ENCODE measurements at regions not wholly inside any gene's neighbourhood (a gene's known extent, or its start where the extent isn't known, plus 50 kb on each side); places are given as distances from the start of the nearest gene placed in this dataset.

DNA sequence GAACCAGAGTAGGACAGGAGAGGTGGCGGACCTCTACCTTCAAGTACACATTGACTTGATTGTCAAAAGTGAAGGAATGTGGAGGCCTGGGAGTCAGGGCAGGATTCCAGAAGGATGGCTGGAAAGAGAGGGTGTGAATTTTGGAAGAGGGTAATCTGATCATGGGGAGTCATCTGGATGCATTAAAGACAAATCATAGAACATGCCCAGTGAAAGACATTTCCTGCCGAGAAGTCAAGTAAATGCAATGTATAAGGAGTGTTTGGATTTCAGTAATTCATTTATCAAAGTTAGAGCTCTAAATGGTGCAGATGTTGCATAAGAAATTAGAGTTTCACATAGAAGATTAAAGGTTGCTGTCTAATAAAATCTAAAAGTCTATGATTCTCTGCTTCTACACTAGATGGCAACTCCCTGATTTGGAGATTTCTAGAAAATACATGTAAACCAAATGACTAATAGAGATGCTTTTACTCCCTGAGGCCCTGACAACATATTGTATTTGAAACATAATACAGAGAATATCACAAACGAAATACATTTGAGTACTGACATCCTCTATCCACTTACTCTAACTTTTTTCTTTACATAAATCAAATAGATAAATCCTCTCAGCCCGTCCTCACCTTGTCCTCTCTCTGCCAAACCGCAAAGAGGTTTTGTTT lies 91.3 kb downstream of the KCNA5 start:
- Histone ChIP-seq H2AFZ (ENCODE audit: low read depth) (no peak overlapping the region), H3K27me3 (ENCODE audit: insufficient read depth, low read depth) (no peaks in the 10 kb centered on the region), H3K4me2 (no peak overlapping the region), H3K79me2 (ENCODE audit: insufficient read depth, low read depth) (no peaks in the 10 kb centered on the region), H3K27ac (no peak overlapping the region), H4K20me1 (ENCODE audit: insufficient read depth) (no peaks in the 10 kb centered on the region), H3K36me3 (ENCODE audit: insufficient read depth) (no peaks in the 10 kb centered on the region), H3K4me3 (IDR thresholded peaks at IDR 0.05; ENCODE audit: insufficient read depth, low read depth, low read length) (no peak overlapping the region), H3K9ac (no peak overlapping the region), H3K4me1 (ENCODE audit: low read depth, poor library complexity, severe bottlenecking) (no peaks in the 10 kb centered on the region)
- TF ChIP-seq, protein P1, sequence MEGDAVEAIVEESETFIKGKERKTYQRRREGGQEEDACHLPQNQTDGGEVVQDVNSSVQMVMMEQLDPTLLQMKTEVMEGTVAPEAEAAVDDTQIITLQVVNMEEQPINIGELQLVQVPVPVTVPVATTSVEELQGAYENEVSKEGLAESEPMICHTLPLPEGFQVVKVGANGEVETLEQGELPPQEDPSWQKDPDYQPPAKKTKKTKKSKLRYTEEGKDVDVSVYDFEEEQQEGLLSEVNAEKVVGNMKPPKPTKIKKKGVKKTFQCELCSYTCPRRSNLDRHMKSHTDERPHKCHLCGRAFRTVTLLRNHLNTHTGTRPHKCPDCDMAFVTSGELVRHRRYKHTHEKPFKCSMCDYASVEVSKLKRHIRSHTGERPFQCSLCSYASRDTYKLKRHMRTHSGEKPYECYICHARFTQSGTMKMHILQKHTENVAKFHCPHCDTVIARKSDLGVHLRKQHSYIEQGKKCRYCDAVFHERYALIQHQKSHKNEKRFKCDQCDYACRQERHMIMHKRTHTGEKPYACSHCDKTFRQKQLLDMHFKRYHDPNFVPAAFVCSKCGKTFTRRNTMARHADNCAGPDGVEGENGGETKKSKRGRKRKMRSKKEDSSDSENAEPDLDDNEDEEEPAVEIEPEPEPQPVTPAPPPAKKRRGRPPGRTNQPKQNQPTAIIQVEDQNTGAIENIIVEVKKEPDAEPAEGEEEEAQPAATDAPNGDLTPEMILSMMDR (conservative IDR thresholded peaks at IDR 0.05; ENCODE audit: low read depth, low read length), result no peak

DNA sequence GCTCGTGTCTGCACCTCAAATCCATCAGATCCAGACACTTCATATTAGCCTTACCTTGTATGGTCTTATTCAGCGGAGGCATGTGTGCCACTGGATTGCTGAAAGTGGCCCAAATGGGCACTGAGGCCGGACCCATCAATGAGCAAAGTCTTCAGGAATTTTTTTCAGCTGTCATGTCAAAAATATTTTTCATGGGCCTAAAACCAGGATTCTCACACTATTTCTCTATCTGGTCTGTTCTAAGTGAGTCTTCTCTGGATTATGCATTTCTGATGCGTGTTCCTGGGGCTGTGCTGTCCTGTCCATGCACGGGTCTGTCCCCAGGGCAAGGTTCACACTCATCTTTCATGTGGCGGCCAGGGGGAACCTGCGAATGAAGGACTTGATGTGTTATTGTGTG lies 94.6 kb downstream of the KCNA5 start:
- no peaks in the 10 kb centered on the region for H3K79me2 ChIP-seq (ENCODE audit: insufficient read depth, low read depth)

DNA sequence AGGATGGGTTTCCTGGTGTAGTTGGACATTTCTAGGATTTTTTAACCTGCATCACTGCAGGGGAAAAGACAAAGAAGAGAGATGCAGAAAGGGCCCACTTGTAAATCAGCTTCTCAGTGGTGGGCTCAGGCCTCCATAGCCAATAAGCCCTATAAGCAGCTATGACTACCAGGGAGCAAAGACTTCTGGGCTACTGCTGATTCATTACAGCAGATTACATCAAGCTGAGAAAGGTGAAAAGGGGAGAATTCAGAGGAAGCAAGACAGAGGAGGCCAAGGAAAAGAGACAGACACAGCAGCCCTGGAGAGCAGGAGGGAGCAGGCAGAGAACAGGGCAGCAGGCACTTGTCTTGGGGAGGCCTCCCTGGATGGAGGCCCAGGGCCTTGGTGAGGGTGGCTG lies 95.2 kb downstream of the KCNA5 start:
- H3K4me2 ChIP-seq, result no peak overlapping the region
- no peak overlapping the region for H3K27ac ChIP-seq
- TF ChIP-seq, protein P1 (conservative IDR thresholded peaks at IDR 0.05; ENCODE audit: low read depth, low read length), result no peak
- H3K27me3 ChIP-seq (ENCODE audit: insufficient read depth, low read depth), result no peaks in the 10 kb centered on the region
- H3K79me2 ChIP-seq (ENCODE audit: insufficient read depth, low read depth), result no peaks in the 10 kb centered on the region
- H4K20me1 ChIP-seq (ENCODE audit: insufficient read depth), result no peaks in the 10 kb centered on the region
- no peak overlapping the region for H3K9ac ChIP-seq
- H3K36me3 ChIP-seq (ENCODE audit: insufficient read depth), result no peaks in the 10 kb centered on the region
- H2AFZ ChIP-seq (ENCODE audit: low read depth), result no peak overlapping the region
- H3K4me1 ChIP-seq (ENCODE audit: low read depth, poor library complexity, severe bottlenecking), result no peaks in the 10 kb centered on the region
- H3K4me3 ChIP-seq (IDR thresholded peaks at IDR 0.05; ENCODE audit: insufficient read depth, low read depth, low read length), result no peak overlapping the region

More for the DNA sequence above, 94.6 kb downstream of the KCNA5 start:
- TF ChIP-seq, protein P1 (conservative IDR thresholded peaks at IDR 0.05; ENCODE audit: low read depth, low read length), result no peak
- H2AFZ ChIP-seq (ENCODE audit: low read depth), result no peak overlapping the region
- no peaks in the 10 kb centered on the region for H3K27me3 ChIP-seq (ENCODE audit: insufficient read depth, low read depth)
- no peak overlapping the region for H3K4me2 ChIP-seq
- no peak overlapping the region for H3K27ac ChIP-seq
- H3K9ac ChIP-seq, result no peak overlapping the region
- no peak overlapping the region for H3K4me3 ChIP-seq (IDR thresholded peaks at IDR 0.05; ENCODE audit: insufficient read depth, low read depth, low read length)
- no peaks in the 10 kb centered on the region for H3K36me3 ChIP-seq (ENCODE audit: insufficient read depth)
- no peaks in the 10 kb centered on the region for H3K4me1 ChIP-seq (ENCODE audit: low read depth, poor library complexity, severe bottlenecking)
- no peaks in the 10 kb centered on the region for H4K20me1 ChIP-seq (ENCODE audit: insufficient read depth)

DNA sequence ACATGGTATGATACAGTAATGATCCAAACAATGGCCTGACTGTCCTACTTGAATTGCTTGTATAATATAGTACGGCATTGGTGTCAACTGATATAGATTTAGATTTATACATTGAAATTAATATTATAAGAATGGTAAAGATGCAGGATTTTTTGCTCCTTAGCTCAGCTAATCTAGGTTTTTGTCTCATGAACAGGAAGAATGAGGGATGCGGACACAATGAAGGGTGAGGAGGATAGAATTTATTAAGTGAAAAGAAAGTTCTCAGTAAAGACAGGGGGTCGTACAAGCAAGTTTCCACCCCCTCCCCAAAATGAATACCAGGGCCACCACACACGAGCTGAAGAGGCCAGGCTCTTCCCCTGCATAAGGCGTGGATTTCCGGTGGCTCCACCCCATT lies 96.1 kb downstream of the KCNA5 start:
- no peak overlapping the region for H2AFZ ChIP-seq (ENCODE audit: low read depth)
- no peaks in the 10 kb centered on the region for H3K79me2 ChIP-seq (ENCODE audit: insufficient read depth, low read depth)
- H3K27ac ChIP-seq, result no peak overlapping the region
- no peaks in the 10 kb centered on the region for H4K20me1 ChIP-seq (ENCODE audit: insufficient read depth)
- H3K27me3 ChIP-seq (ENCODE audit: insufficient read depth, low read depth), result no peaks in the 10 kb centered on the region
- TF ChIP-seq, protein P1 (conservative IDR thresholded peaks at IDR 0.05; ENCODE audit: low read depth, low read length), result no peak
- H3K36me3 ChIP-seq (ENCODE audit: insufficient read depth), result no peaks in the 10 kb centered on the region
- H3K4me3 ChIP-seq (IDR thresholded peaks at IDR 0.05; ENCODE audit: insufficient read depth, low read depth, low read length), result no peak overlapping the region
- no peak overlapping the region for H3K9ac ChIP-seq
- H3K4me2 ChIP-seq, result no peak overlapping the region
- H3K4me1 ChIP-seq (ENCODE audit: low read depth, poor library complexity, severe bottlenecking), result no peaks in the 10 kb centered on the region
